Activated T-cell treated with anti-CD3 and anti-CD28 coated beads for 48 hours (primary cell): ENCODE measurements at regions not wholly inside any gene's neighbourhood (a gene's known extent, or its start where the extent isn't known, plus 50 kb on each side); places are given as distances from the start of the nearest gene placed in this dataset.
A peak's percentile ranks its signal among the peaks of the same experiment; 100 is the strongest.
"Not testable (repeated sequence)": the region's sequence is repeated elsewhere in the genome, so short reads cannot be mapped to it uniquely, and the experiment has no call there.

Experiments
- DNase-seq: peaks from one replicate; pipeline ENCODE4 v3.0.0-alpha.2; 2020; ENCODE audit warnings: low read depth

GRCh38 chr14:53286301-53286700, 133.2 kb upstream of the DDHD1 start:
- DNase-seq, result no peak

GRCh38 chr14:53285821-53286220, 132.7 kb upstream of the DDHD1 start:
- DNase-seq, result no peak

- no peak for DNase-seq
These were observed 131.9 kb upstream of the DDHD1 start for GRCh38 chr14:53285064-53285463.

- DNase-seq, result no peak
These were observed 125.7 kb upstream of the DDHD1 start for GRCh38 chr14:53278602-53279506.

- DNase-seq, result no peak
These were observed 120.5 kb upstream of the DDHD1 start for GRCh38 chr14:53273671-53274072.

GRCh38 chr14:53265025-53265424, 111.9 kb upstream of the DDHD1 start:
- no peak for DNase-seq

- DNase-seq, result no peak
These were observed 107.8 kb upstream of the DDHD1 start for GRCh38 chr14:53260928-53261327.

- no peak for DNase-seq
These were observed 107.2 kb upstream of the DDHD1 start for GRCh38 chr14:53260286-53260685.

GRCh38 chr14:53252141-53252540, 99.0 kb upstream of the DDHD1 start:
- no peak for DNase-seq

- no peak for DNase-seq
These were observed 95.9 kb upstream of the DDHD1 start for GRCh38 chr14:53249059-53249458.

- DNase-seq, result no peak
These were observed 94.7 kb upstream of the DDHD1 start for GRCh38 chr14:53247596-53248370.

GRCh38 chr14:53242898-53243297, 89.8 kb upstream of the DDHD1 start:
- DNase-seq, result not testable (repeated sequence)

GRCh38 chr14:53237488-53237887, 84.4 kb upstream of the DDHD1 start:
- no peak for DNase-seq

- no peak for DNase-seq
These were observed 83.6 kb upstream of the DDHD1 start for GRCh38 chr14:53236708-53237107.

- DNase-seq, result no peak
These were observed 78.0 kb upstream of the DDHD1 start for GRCh38 chr14:53231171-53231570.

- no peak for DNase-seq
These were observed 75.8 kb upstream of the DDHD1 start for GRCh38 chr14:53228966-53229365.

GRCh38 chr14:53227154-53227718, 74.1 kb upstream of the DDHD1 start:
- no peak for DNase-seq

GRCh38 chr14:53226553-53226952, 73.4 kb upstream of the DDHD1 start:
- DNase-seq, result no peak

GRCh38 chr14:53220914-53221313, 67.8 kb upstream of the DDHD1 start:
- DNase-seq, result no peak

GRCh38 chr14:53218161-53218560, 65.0 kb upstream of the DDHD1 start:
- no peak for DNase-seq

- peak; percentile 79 for DNase-seq
These were observed 64.3 kb upstream of the DDHD1 start for GRCh38 chr14:53217316-53217994.

GRCh38 chr14:53216955-53217315, 63.8 kb upstream of the DDHD1 start:
- DNase-seq, result not testable (repeated sequence)
